ENCODE measurements at regions not wholly inside any gene's neighbourhood (a gene's known extent, or its start where the extent isn't known, plus 50 kb on each side); places are given as distances from the start of the nearest gene placed in this dataset.

GRCh38 chr9:118263949-118264348 lies 559.7 kb downstream of the TLR4 start:
- H3K27ac ChIP-seq (ENCODE audit: control insufficient read depth, insufficient read depth) = no peak overlapping the region
- no peak overlapping the region for H3K4me2 ChIP-seq (ENCODE audit: control insufficient read depth, insufficient read depth)
- RAD21 ChIA-PET (ENCODE audit: unreplicated experiment) = no interaction called here
- H3K79me2 ChIP-seq (ENCODE audit: control insufficient read depth, insufficient read depth, low read length) = no peaks in the 10 kb centered on the region
- no peak overlapping the region for H3K9ac ChIP-seq (ENCODE audit: control insufficient read depth, insufficient read depth, low read length)
- no peaks in the 10 kb centered on the region for H3K9me3 ChIP-seq (replicated peaks; ENCODE audit: control insufficient read depth, insufficient read depth, low read length)
- H4K20me1 ChIP-seq (ENCODE audit: control insufficient read depth, insufficient read depth) = no peaks in the 10 kb centered on the region
- DNase-seq (ENCODE audit: low read depth, low spot score) (no peak), ATAC-seq (no peak), FAIRE-seq (no peak)
- intact Hi-C loops (cut with micrococcal nuclease; ENCODE audit: unreplicated experiment) (no loop called here), in situ Hi-C loops (cut with MboI) (no loop called here)
- H3K27me3 ChIP-seq (replicated peaks in 1 of 2; ENCODE audit: control insufficient read depth in 2 of 2, insufficient read depth in 2 of 2, low read length in 1 of 2) = no peaks in the 10 kb centered on the region
- no peak overlapping the region for H3K4me3 ChIP-seq
- no peak for TF ChIP-seq BCL11A (IDR thresholded peaks at IDR 0.05; ENCODE audit: low read depth, low read length)
- no peak for TF ChIP-seq HDAC6 (IDR thresholded peaks at IDR 0.05; ENCODE audit: unreplicated experiment)
- no peak for TF ChIP-seq USF1 (IDR thresholded peaks at IDR 0.05; ENCODE audit: borderline replicate concordance, extremely low read length, insufficient read depth, low read depth, low read length)
- no peak overlapping the region for H2AFZ ChIP-seq (ENCODE audit: control insufficient read depth, low read depth, low read length)
- CTCF ChIA-PET = no interaction called here
- POLR2A ChIA-PET = no interaction called here
- SMC1A ChIA-PET (ENCODE audit: uncharacterized antibody, unreplicated experiment) = no interaction called here
- H3K4me1 ChIP-seq (ENCODE audit: control insufficient read depth, insufficient read depth, low read length) = no peaks in the 10 kb centered on the region
- BruUV-seq (replicated peaks) = no TSS peak
- H3K36me3 ChIP-seq (ENCODE audit: control insufficient read depth in 2 of 2, insufficient read depth in 2 of 2, low read length in 1 of 2) = no peaks in the 10 kb centered on the region

- ChIA-PET POLR2A (no interaction called here), SMC1A (ENCODE audit: uncharacterized antibody, unreplicated experiment) (no interaction called here), CTCF (no interaction called here), RAD21 (ENCODE audit: unreplicated experiment) (no interaction called here)
- Histone ChIP-seq H3K27me3 (replicated peaks in 1 of 2; ENCODE audit: control insufficient read depth in 2 of 2, insufficient read depth in 2 of 2, low read length in 1 of 2) (no peaks in the 10 kb centered on the region), H3K4me3 (no peak overlapping the region), H3K4me2 (ENCODE audit: control insufficient read depth, insufficient read depth) (no peak overlapping the region), H3K27ac (ENCODE audit: control insufficient read depth, insufficient read depth) (no peak overlapping the region), H3K9me3 (replicated peaks; ENCODE audit: control insufficient read depth, insufficient read depth, low read length) (no peaks in the 10 kb centered on the region), H3K9ac (ENCODE audit: control insufficient read depth, insufficient read depth, low read length) (no peak overlapping the region), H3K36me3 (ENCODE audit: control insufficient read depth in 2 of 2, insufficient read depth in 2 of 2, low read length in 1 of 2) (no peaks in the 10 kb centered on the region), H4K20me1 (ENCODE audit: control insufficient read depth, insufficient read depth) (no peaks in the 10 kb centered on the region), H3K4me1 (ENCODE audit: control insufficient read depth, insufficient read depth, low read length) (no peaks in the 10 kb centered on the region), H3K79me2 (ENCODE audit: control insufficient read depth, insufficient read depth, low read length) (no peaks in the 10 kb centered on the region), H2AFZ (ENCODE audit: control insufficient read depth, low read depth, low read length) (no peak overlapping the region)
- no TSS peak for BruUV-seq (replicated peaks)
- ATAC-seq (no peak), DNase-seq (ENCODE audit: low read depth, low spot score) (no peak), FAIRE-seq (no peak)
- in situ Hi-C loops (cut with MboI) (no loop called here), intact Hi-C loops (cut with micrococcal nuclease; ENCODE audit: unreplicated experiment) (no loop called here)
- 14% methylated on average over 6 of the region's 6 CpGs for WGBS (ENCODE audit: insufficient coverage, insufficient replicate concordance, low lambda C conversion rate, missing lambda C conversion rate)
- TF ChIP-seq HCFC1 (IDR thresholded peaks at IDR 0.05; ENCODE audit: low read length) (no peak), E4F1 (IDR thresholded peaks at IDR 0.05; ENCODE audit: borderline replicate concordance, partially characterized antibody) (no peak), SP1 (IDR thresholded peaks at IDR 0.05; ENCODE audit: low read depth, low read length) (no peak), KDM1A (IDR thresholded peaks at IDR 0.05; ENCODE audit: borderline replicate concordance) (no peak), E2F8 (IDR thresholded peaks at IDR 0.05; ENCODE audit: low read depth, partially characterized antibody) (no peak), REST (IDR thresholded peaks at IDR 0.05; ENCODE audit: low read depth, low read length) (no peak)
These were observed 563.8 kb downstream of the TLR4 start for GRCh38 chr9:118268046-118268445.

Data from GM12878 (cell line).